GM12891 (cell line): ENCODE measurements at regions not wholly inside any gene's neighbourhood (a gene's known extent, or its start where the extent isn't known, plus 50 kb on each side); places are given as distances from the start of the nearest gene placed in this dataset.

ENCODE experiments used
- POLR2A ChIP-seq: IDR thresholded peaks from 2 replicates; pipeline ENCODE4 v1.6.1; 2011; ENCODE audit warnings: low read depth, low read length, control low read depth
- POLR2AphosphoS5 ChIP-seq: IDR thresholded peaks from 2 replicates; pipeline ENCODE4 v1.6.1; 2011; ENCODE audit warnings: low read depth, low read length, control low read depth
- SPI1 ChIP-seq: IDR thresholded peaks from 2 replicates; pipeline ENCODE4 v1.6.1; 2011; ENCODE audit warnings: low read depth, low read length, control low read depth
- TAF1 ChIP-seq: IDR thresholded peaks from 2 replicates; pipeline ENCODE4 v1.6.1; 2011; ENCODE audit warnings: low read depth, low read length, control low read depth

DNA sequence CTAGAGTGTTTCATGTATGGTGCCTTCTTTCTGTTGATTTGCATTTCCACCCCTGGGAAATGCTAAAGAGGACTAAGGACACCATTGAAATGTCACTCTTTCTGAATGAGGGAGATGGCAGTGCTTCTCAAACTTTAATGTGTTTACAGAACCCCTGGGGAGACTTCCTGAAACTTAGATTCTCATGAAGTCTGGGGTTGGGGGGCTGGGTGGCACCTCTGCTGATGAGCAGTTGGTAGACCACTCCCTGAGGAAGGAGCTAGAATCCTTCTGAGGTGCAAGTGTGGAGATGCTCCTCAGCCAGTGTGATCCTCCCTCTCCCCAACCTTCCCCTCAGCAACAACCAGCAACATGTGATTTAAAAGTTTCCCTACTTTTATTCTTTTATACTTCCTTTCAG is 546.8 kb downstream of the LRRC70 start:
- TF ChIP-seq POLR2A (no peak), POLR2AphosphoS5 (no peak), TAF1 (no peak), SPI1 (no peak)
